PC-9 (cell line): ENCODE measurements at regions not wholly inside any gene's neighbourhood (a gene's known extent, or its start where the extent isn't known, plus 50 kb on each side); places are given as distances from the start of the nearest gene placed in this dataset.

Source experiments
- EZH2 ChIP-seq: fragments of 200-600 bp; sonication (generic); IDR thresholded peaks from 2 replicates; pipeline ENCODE4 v1.8.0; 2017; ENCODE audit warnings: antibody characterized with exemption, low read depth
- TF ChIP-seq, protein P1 (sequence below): fragments of 200-600 bp; sonication (generic); conservative IDR thresholded peaks from 2 replicates; pipeline ENCODE4 v1.6.1; 2017; ENCODE audit warnings: mixed run types, antibody characterized with exemption, mild to moderate bottlenecking, moderate library complexity

DNA sequence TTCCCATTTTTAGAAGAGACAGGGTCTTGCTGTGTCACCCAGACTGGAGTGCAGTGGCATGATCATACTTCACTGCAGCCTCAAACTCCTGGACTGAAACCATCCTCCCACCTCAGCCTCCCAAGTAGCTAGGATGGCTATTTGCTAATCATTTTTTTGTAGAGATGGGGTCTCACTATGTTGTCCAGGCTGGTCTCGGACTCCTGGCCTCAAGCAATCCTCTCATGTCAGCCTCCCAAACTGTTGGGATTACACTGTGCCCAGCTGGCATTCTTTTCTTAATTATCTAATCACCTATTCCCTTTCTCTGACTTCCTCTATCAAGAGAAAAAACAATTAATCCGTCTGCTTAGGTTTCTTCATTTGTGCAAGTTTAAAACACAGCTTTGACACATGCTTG, 172.5 kb upstream of the TRIM24 start:
- no peak for TF ChIP-seq EZH2
- TF ChIP-seq, protein P1, sequence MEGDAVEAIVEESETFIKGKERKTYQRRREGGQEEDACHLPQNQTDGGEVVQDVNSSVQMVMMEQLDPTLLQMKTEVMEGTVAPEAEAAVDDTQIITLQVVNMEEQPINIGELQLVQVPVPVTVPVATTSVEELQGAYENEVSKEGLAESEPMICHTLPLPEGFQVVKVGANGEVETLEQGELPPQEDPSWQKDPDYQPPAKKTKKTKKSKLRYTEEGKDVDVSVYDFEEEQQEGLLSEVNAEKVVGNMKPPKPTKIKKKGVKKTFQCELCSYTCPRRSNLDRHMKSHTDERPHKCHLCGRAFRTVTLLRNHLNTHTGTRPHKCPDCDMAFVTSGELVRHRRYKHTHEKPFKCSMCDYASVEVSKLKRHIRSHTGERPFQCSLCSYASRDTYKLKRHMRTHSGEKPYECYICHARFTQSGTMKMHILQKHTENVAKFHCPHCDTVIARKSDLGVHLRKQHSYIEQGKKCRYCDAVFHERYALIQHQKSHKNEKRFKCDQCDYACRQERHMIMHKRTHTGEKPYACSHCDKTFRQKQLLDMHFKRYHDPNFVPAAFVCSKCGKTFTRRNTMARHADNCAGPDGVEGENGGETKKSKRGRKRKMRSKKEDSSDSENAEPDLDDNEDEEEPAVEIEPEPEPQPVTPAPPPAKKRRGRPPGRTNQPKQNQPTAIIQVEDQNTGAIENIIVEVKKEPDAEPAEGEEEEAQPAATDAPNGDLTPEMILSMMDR, result no peak
